HL-60 (cell line): ENCODE measurements at regions not wholly inside any gene's neighbourhood (a gene's known extent, or its start where the extent isn't known, plus 50 kb on each side); places are given as distances from the start of the nearest gene placed in this dataset.

Source experiments
- SPI1 ChIP-seq: IDR thresholded peaks from 2 replicates; pipeline ENCODE4 v1.6.1; 2012; ENCODE audit warnings: low read depth, mild to moderate bottlenecking, borderline replicate concordance
- TF ChIP-seq, protein P1 (sequence below): IDR thresholded peaks from 2 replicates; pipeline ENCODE4 v1.6.1; 2012; ENCODE audit warnings: low read depth; ENCODE audit not compliant: insufficient replicate concordance

DNA sequence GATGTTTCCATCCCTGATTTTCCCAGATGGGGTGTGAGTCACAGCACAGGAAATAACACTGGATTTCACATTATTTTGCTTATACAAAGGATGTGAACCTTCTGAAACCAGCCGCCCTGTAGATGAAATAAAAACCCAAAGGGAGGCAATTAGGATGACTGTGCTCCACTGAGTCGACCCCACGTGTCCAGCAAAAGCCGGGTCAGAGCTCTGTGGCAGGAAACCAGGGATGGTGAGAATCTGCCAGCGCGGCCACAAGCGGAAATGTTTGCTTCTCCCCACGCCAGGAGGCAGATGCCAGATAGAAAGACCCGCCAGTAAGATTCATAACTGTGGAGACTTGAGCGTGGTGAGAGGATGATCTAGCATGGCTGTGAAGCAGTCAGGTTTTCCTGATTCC, 764.4 kb downstream of the LIG4 start:
- TF ChIP-seq, protein P1, sequence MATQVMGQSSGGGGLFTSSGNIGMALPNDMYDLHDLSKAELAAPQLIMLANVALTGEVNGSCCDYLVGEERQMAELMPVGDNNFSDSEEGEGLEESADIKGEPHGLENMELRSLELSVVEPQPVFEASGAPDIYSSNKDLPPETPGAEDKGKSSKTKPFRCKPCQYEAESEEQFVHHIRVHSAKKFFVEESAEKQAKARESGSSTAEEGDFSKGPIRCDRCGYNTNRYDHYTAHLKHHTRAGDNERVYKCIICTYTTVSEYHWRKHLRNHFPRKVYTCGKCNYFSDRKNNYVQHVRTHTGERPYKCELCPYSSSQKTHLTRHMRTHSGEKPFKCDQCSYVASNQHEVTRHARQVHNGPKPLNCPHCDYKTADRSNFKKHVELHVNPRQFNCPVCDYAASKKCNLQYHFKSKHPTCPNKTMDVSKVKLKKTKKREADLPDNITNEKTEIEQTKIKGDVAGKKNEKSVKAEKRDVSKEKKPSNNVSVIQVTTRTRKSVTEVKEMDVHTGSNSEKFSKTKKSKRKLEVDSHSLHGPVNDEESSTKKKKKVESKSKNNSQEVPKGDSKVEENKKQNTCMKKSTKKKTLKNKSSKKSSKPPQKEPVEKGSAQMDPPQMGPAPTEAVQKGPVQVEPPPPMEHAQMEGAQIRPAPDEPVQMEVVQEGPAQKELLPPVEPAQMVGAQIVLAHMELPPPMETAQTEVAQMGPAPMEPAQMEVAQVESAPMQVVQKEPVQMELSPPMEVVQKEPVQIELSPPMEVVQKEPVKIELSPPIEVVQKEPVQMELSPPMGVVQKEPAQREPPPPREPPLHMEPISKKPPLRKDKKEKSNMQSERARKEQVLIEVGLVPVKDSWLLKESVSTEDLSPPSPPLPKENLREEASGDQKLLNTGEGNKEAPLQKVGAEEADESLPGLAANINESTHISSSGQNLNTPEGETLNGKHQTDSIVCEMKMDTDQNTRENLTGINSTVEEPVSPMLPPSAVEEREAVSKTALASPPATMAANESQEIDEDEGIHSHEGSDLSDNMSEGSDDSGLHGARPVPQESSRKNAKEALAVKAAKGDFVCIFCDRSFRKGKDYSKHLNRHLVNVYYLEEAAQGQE = no peak
- no peak for TF ChIP-seq SPI1
